Hepatocyte (in vitro differentiated cells): ENCODE measurements at regions not wholly inside any gene's neighbourhood (a gene's known extent, or its start where the extent isn't known, plus 50 kb on each side); places are given as distances from the start of the nearest gene placed in this dataset.

ENCODE experiments used
- CTCF ChIP-seq: fragments of 200-600 bp; sonication (generic); IDR thresholded peaks from 2 replicates; pipeline ENCODE4 v1.5.1; 2016; ENCODE audit warnings: antibody characterized with exemption, mild to moderate bottlenecking; ENCODE audit not compliant: poor library complexity
- EZH2 ChIP-seq: fragments of 200-600 bp; sonication (generic); IDR thresholded peaks from 2 replicates; pipeline ENCODE4 v1.6.1; 2016; ENCODE audit warnings: antibody characterized with exemption, mild to moderate bottlenecking, borderline replicate concordance
- EZH2phosphoT487 ChIP-seq: fragments of 200-600 bp; sonication (generic); IDR thresholded peaks from one replicate; pipeline ENCODE4 v1.6.1; 2018; ENCODE audit warnings: antibody characterized with exemption, mild to moderate bottlenecking, low read depth, moderate library complexity; ENCODE audit not compliant: unreplicated experiment, severe bottlenecking

GRCh38 chr5:62935660-62936059 is 357.0 kb downstream of the LRRC70 start:
- TF ChIP-seq EZH2 (no peak), CTCF (no peak), EZH2phosphoT487 (no peak)
